H1 (cell line): ENCODE measurements at regions not wholly inside any gene's neighbourhood (a gene's known extent, or its start where the extent isn't known, plus 50 kb on each side); places are given as distances from the start of the nearest gene placed in this dataset.

Source experiments
- CTCF ChIA-PET: fragments of 300-600 bp; sonication (Branson Sonifier 250); formaldehyde crosslinking; loops from one replicate; lab custom pipeline; 2021; ENCODE audit not compliant: partially characterized antibody; lab: Charles Lee
- POLR2A ChIA-PET: fragments of 300-600 bp; sonication (Branson Sonifier 250); formaldehyde crosslinking; loops from one replicate; lab custom pipeline; 2021; ENCODE audit warnings: inconsistent platforms; ENCODE audit not compliant: partially characterized antibody; lab: Charles Lee
- DNase-seq, 2 experiments: peaks; one replicate each; pipeline versions ENCODE4 v3.0.0 to v3.0.0-alpha.2; 2010 to 2022; ENCODE audit warnings: low spot score in 2 of 2, low read depth in 1 of 2, mixed read lengths in 1 of 2
- FAIRE-seq: peaks from 2 replicates; lab custom pipeline; 2011; peaks lifted over from hg19 to GRCh38; lab: Jason Lieb, UNC
- H2AFZ ChIP-seq: 2 replicates; pipeline ENCODE4 v1.8.1; 2012; ENCODE audit warnings: low read length, inconsistent platforms
- H2AK5ac ChIP-seq: 2 replicates; pipeline ENCODE4 v1.6.1; 2013; ENCODE audit warnings: low read depth, low read length
- H2BK120ac ChIP-seq: replicated peaks from 2 replicates; pipeline ENCODE3; 2013; ENCODE audit warnings: low read depth, low read length, inconsistent platforms
- H2BK12ac ChIP-seq: 2 replicates; pipeline ENCODE4 v1.6.1; 2013; ENCODE audit warnings: low read depth, low read length
- H2BK15ac ChIP-seq: 2 replicates; pipeline ENCODE4 v1.6.1; 2013; ENCODE audit warnings: low read length
- H2BK20ac ChIP-seq: 2 replicates; pipeline ENCODE4 v1.6.1; 2013; ENCODE audit warnings: low read length
- H2BK5ac ChIP-seq: 2 replicates; pipeline ENCODE4 v1.6.1; 2013; ENCODE audit warnings: low read depth, low read length
- H3K14ac ChIP-seq: 2 replicates; pipeline ENCODE4 v1.6.1; 2013; ENCODE audit warnings: inconsistent platforms; ENCODE audit not compliant: insufficient read length
- H3K18ac ChIP-seq: 2 replicates; pipeline ENCODE4 v1.6.1; 2013; ENCODE audit warnings: low read length; ENCODE audit errors: extremely low read depth
- H3K23ac ChIP-seq: 2 replicates; pipeline ENCODE4 v1.6.1; 2013; ENCODE audit warnings: inconsistent platforms; ENCODE audit not compliant: insufficient read length
- H3K23me2 ChIP-seq: 2 replicates; pipeline ENCODE4 v1.6.1; 2013; ENCODE audit warnings: low read depth, low read length
- H3K27ac ChIP-seq: 2 replicates; pipeline ENCODE4 v1.6.1; 2011; ENCODE audit warnings: low read depth, low read length, inconsistent platforms
- H3K27me3 ChIP-seq, 4 experiments: replicated peaks in 1 of 4; 1 replicate in 1 of 4; 2 replicates in 3 of 4; pipeline versions ENCODE4 v1.6.1 to v1.8.1; 2011 to 2013; ENCODE audit warnings: low read length in 3 of 4, mild to moderate bottlenecking in 3 of 4, inconsistent platforms in 2 of 4, mixed read lengths in 2 of 4, moderate library complexity in 1 of 4; ENCODE audit not compliant: control insufficient read depth in 3 of 4, insufficient read depth in 3 of 4; ENCODE audit errors: extremely low read depth in 1 of 4
- H3K36me3 ChIP-seq, 4 experiments: 2 replicates each; pipeline versions ENCODE4 v1.6.1 to v1.8.1; 2011 to 2013; ENCODE audit warnings: mild to moderate bottlenecking in 4 of 4, low read length in 3 of 4, moderate library complexity in 2 of 4, control low read depth in 1 of 4, inconsistent platforms in 1 of 4; ENCODE audit not compliant: insufficient read depth in 4 of 4, control insufficient read depth in 2 of 4
- H3K4ac ChIP-seq: replicated peaks from 2 replicates; pipeline ENCODE3; 2013; ENCODE audit warnings: low read length, low read depth, mixed read lengths, inconsistent platforms; ENCODE audit not compliant: insufficient read length
- H3K4me1 ChIP-seq, 4 experiments: replicated peaks in 1 of 4; 1 replicate in 1 of 4; 2 replicates in 3 of 4; pipeline versions ENCODE4 v1.6.1 to v1.8.1; 2011 to 2013; ENCODE audit warnings: low read length in 3 of 4, inconsistent platforms in 2 of 4, mixed read lengths in 1 of 4; ENCODE audit not compliant: insufficient read depth in 4 of 4, control insufficient read depth in 3 of 4
- H3K4me2 ChIP-seq, 2 experiments: 2 replicates each; pipeline versions ENCODE4 v1.6.1 to v1.8.1; 2011 to 2013; ENCODE audit warnings: low read depth in 2 of 2, low read length in 2 of 2, control low read depth in 1 of 2, inconsistent platforms in 1 of 2, mild to moderate bottlenecking in 1 of 2; ENCODE audit not compliant: insufficient read depth in 1 of 2
- H3K4me3 ChIP-seq, 4 experiments: fragments of 200-600, 300-600 bp in 1 of 4; sonication (generic), shearing (Covaris generic), sonication (Bioruptor Twin) in 1 of 4; 2 replicates each; pipeline versions ENCODE4 v1.5.1 to v1.8.1; 2011 to 2016; ENCODE audit warnings: low read length in 4 of 4, low read depth in 3 of 4, control low read depth in 2 of 4, inconsistent platforms in 2 of 4, mild to moderate bottlenecking in 2 of 4, mixed read lengths in 1 of 4, moderate library complexity in 1 of 4; ENCODE audit not compliant: insufficient read depth in 2 of 4; ENCODE audit errors: extremely low read depth in 1 of 4
- H3K56ac ChIP-seq: replicated peaks from 2 replicates; pipeline ENCODE3; 2013; ENCODE audit warnings: low read depth, mild to moderate bottlenecking, mixed read lengths, low read length, inconsistent platforms; ENCODE audit not compliant: insufficient read length
- H3K79me1 ChIP-seq: 2 replicates; pipeline ENCODE4 v1.6.1; 2013; ENCODE audit warnings: low read depth, low read length, control low read depth
- H3K79me2 ChIP-seq, 2 experiments: 2 replicates each; pipeline versions ENCODE4 v1.6.1 to v1.8.1; 2012 to 2013; ENCODE audit warnings: low read length in 2 of 2, mild to moderate bottlenecking in 2 of 2, inconsistent platforms in 1 of 2; ENCODE audit not compliant: insufficient read depth in 2 of 2, control insufficient read depth in 1 of 2
- H3K9ac ChIP-seq, 4 experiments: replicated peaks in 1 of 4; 1 replicate in 1 of 4; 2 replicates in 3 of 4; pipeline versions ENCODE4 v1.6.1 to v1.8.1; 2011 to 2013; ENCODE audit warnings: low read depth in 3 of 4, low read length in 3 of 4, control low read depth in 2 of 4, mild to moderate bottlenecking in 2 of 4, moderate library complexity in 2 of 4, inconsistent platforms in 1 of 4; ENCODE audit errors: extremely low read depth in 1 of 4
- H3K9me3 ChIP-seq, 2 experiments: 2 replicates each; pipeline versions ENCODE4 v1.6.1 to v1.8.1; 2012 to 2013; ENCODE audit warnings: mild to moderate bottlenecking in 2 of 2, moderate library complexity in 2 of 2, control low read depth in 1 of 2, inconsistent platforms in 1 of 2, low read depth in 1 of 2, low read length in 1 of 2, mixed read lengths in 1 of 2; ENCODE audit not compliant: insufficient read depth in 2 of 2
- H4K20me1 ChIP-seq, 2 experiments: replicated peaks in 1 of 2; 2 replicates each; pipeline versions ENCODE3 to v1.8.1; 2011 to 2013; ENCODE audit warnings: inconsistent platforms in 2 of 2, low read length in 2 of 2, mild to moderate bottlenecking in 1 of 2; ENCODE audit not compliant: insufficient read depth in 2 of 2, control insufficient read depth in 1 of 2
- H4K5ac ChIP-seq: 2 replicates; pipeline ENCODE4 v1.6.1; 2013; ENCODE audit warnings: low read length, low read depth, mixed read lengths, inconsistent platforms; ENCODE audit not compliant: insufficient read length
- H4K8ac ChIP-seq: 2 replicates; pipeline ENCODE4 v1.8.0; 2013; ENCODE audit warnings: mild to moderate bottlenecking, moderate library complexity, low read length, inconsistent platforms; ENCODE audit not compliant: insufficient read depth; ENCODE audit errors: extremely low read depth
- H4K91ac ChIP-seq: replicated peaks from 2 replicates; pipeline ENCODE3; 2013; ENCODE audit warnings: low read length, mixed read lengths, inconsistent platforms; ENCODE audit not compliant: insufficient read length
- ATF3 ChIP-seq: IDR thresholded peaks from 2 replicates; pipeline ENCODE4 v1.6.1; 2011; ENCODE audit warnings: low read depth, mild to moderate bottlenecking, low read length; ENCODE audit not compliant: insufficient read depth
- CHD1 ChIP-seq: IDR thresholded peaks from 2 replicates; pipeline ENCODE4 v1.6.1; 2012; ENCODE audit warnings: low read depth, low read length, improper control_type of control experiment
- EP300 ChIP-seq, 2 experiments: IDR thresholded peaks; 1 replicate in 1 of 2; 2 replicates in 1 of 2; pipeline ENCODE4 v1.6.1; 2011 to 2012; ENCODE audit warnings: low read depth in 2 of 2, low read length in 2 of 2, mild to moderate bottlenecking in 2 of 2, borderline replicate concordance in 1 of 2, inconsistent platforms in 1 of 2, moderate library complexity in 1 of 2
- HDAC2 ChIP-seq, 2 experiments: fragments of 300-600 bp in 1 of 2; sonication (generic) in 1 of 2; IDR thresholded peaks; 2 replicates each; pipeline ENCODE4 v1.6.1; 2011 to 2012; ENCODE audit warnings: low read depth in 2 of 2, low read length in 2 of 2, mild to moderate bottlenecking in 2 of 2, moderate library complexity in 2 of 2, borderline replicate concordance in 1 of 2, inconsistent platforms in 1 of 2
- KDM4A ChIP-seq: IDR thresholded peaks from one replicate; pipeline ENCODE4 v1.7.1; 2012; ENCODE audit warnings: low read depth, mild to moderate bottlenecking, moderate library complexity, low read length, inconsistent platforms; ENCODE audit not compliant: severe bottlenecking
- RFX5 ChIP-seq: IDR thresholded peaks from 2 replicates; pipeline ENCODE4 v1.6.1; 2011; ENCODE audit warnings: low read depth, low read length, improper control_type of control experiment, borderline replicate concordance
- SIN3A ChIP-seq, 2 experiments: IDR thresholded peaks in 1 of 2; conservative IDR thresholded peaks in 1 of 2; 2 replicates each; pipeline ENCODE4 v1.6.1; 2011 to 2012; ENCODE audit warnings: low read length in 2 of 2, improper control_type of control experiment in 1 of 2, low read depth in 1 of 2, mild to moderate bottlenecking in 1 of 2
- SP4 ChIP-seq: IDR thresholded peaks from 2 replicates; pipeline ENCODE4 v1.6.1; 2012; ENCODE audit warnings: low read length, inconsistent platforms
- TAF7 ChIP-seq: optimal IDR thresholded peaks from 2 replicates; pipeline ENCODE3; 2011; ENCODE audit warnings: low read depth, mild to moderate bottlenecking, inconsistent platforms, low read length, moderate library complexity, borderline replicate concordance
- YY1 ChIP-seq: IDR thresholded peaks from 2 replicates; pipeline ENCODE4 v1.6.1; 2011; ENCODE audit warnings: low read depth, mild to moderate bottlenecking, low read length
- WGBS, 2 experiments: shearing (Covaris generic) in 1 of 2; methylation state at CpG; one replicate each; pipeline versions ENCODE4 v1.1.6 to v1.1.7; 2013 to 2015; ENCODE audit warnings: low lambda C conversion rate in 2 of 2, mixed read lengths in 2 of 2, inconsistent platforms in 1 of 2, low coverage in 1 of 2, missing lambda C conversion rate in 1 of 2; ENCODE audit not compliant: insufficient replicate concordance in 2 of 2, insufficient coverage in 1 of 2, insufficient read length in 1 of 2; ENCODE audit errors: extremely low coverage in 1 of 2, missing lambda C conversion rate in 1 of 2; 5-methylcytosine and 5-hydroxymethylcytosine counted together

- WGBS, 2 experiments = 87% methylated on average over 17 of the region's 17 CpGs; no CpG with 5 or more reads in 1 of the 2 experiments
- no peak overlapping the region for H2BK20ac ChIP-seq
- no peaks in the 10 kb centered on the region for H3K79me1 ChIP-seq
- H4K5ac ChIP-seq = no peak overlapping the region
- no peak overlapping the region for H3K18ac ChIP-seq
- H3K36me3 ChIP-seq = no peaks in the 10 kb centered on the region
- FAIRE-seq (no peak), DNase-seq (no peak)
- H3K14ac ChIP-seq = no peak overlapping the region
- peak overlapping the region; percentile 9; the same call in 1 of the 2 replicates for H2BK15ac ChIP-seq
- 0 out of 2 replicates have a peak overlapping the region, but pooled peaks have one; percentile 0 for H2AK5ac ChIP-seq
- H4K8ac ChIP-seq = peak overlapping the region; percentile 41
- no peak overlapping the region for H3K4me2 ChIP-seq
- no peak overlapping the region for H3K4me3 ChIP-seq
- no peak overlapping the region for H3K56ac ChIP-seq
- no peak overlapping the region for H3K4ac ChIP-seq
- H4K91ac ChIP-seq = no peak overlapping the region
- H3K27me3 ChIP-seq = no peaks in the 10 kb centered on the region
- no peak overlapping the region for H3K9ac ChIP-seq
- POLR2A ChIA-PET = no interaction called here
- no peaks in the 10 kb centered on the region for H3K79me2 ChIP-seq
- H3K27ac ChIP-seq = no peak overlapping the region
- no peak overlapping the region for H2AFZ ChIP-seq
- no peaks in the 10 kb centered on the region; a peak in 1 of 7 replicates for H3K4me1 ChIP-seq
- H4K20me1 ChIP-seq = peaks cover 0 to 3% of the 10 kb centered on the region in 2 experiments
- H3K23ac ChIP-seq = no peak overlapping the region
- no peak overlapping the region for H2BK12ac ChIP-seq
- H2BK5ac ChIP-seq = no peak overlapping the region
- no peaks in the 10 kb centered on the region for H3K23me2 ChIP-seq
- H2BK120ac ChIP-seq = no peak overlapping the region
- CTCF ChIA-PET = interaction anchor here (0.8 kb wide), 1 partner anchor 12 kb away, joined by 3 read pairs; no protein-coding TSS in a partner anchor
- H3K9me3 ChIP-seq = no peaks in the 10 kb centered on the region
- no peak for TF ChIP-seq KDM4A
- no peak for TF ChIP-seq TAF7
- no peak for TF ChIP-seq HDAC2 (IDR thresholded peaks at IDR 0.05; ENCODE audit: borderline replicate concordance in 1 of 2, low read depth in 2 of 2, low read length in 2 of 2)
- TF ChIP-seq ATF3 = no peak
- no peak for TF ChIP-seq YY1
- no peak for TF ChIP-seq EP300 (IDR thresholded peaks at IDR 0.05; ENCODE audit: borderline replicate concordance in 1 of 2, low read depth in 2 of 2, low read length in 2 of 2)
- no peak for TF ChIP-seq RFX5
- TF ChIP-seq CHD1 = no peak
- no peak for TF ChIP-seq SP4
- no peak for TF ChIP-seq SIN3A (conservative IDR thresholded peaks at IDR 0.05 in 1 of 2, IDR thresholded peaks at IDR 0.05 in 1 of 2; ENCODE audit: low read depth in 1 of 2, low read length in 2 of 2)
These were observed 88.1 kb downstream of the UNCX start for GRCh38 chr7:1320616-1321240.
